T-helper 17 cell (primary cell): ENCODE measurements at regions not wholly inside any gene's neighbourhood (a gene's known extent, or its start where the extent isn't known, plus 50 kb on each side); places are given as distances from the start of the nearest gene placed in this dataset.
"Not testable (repeated sequence)": the region's sequence is repeated elsewhere in the genome, so short reads cannot be mapped to it uniquely, and the experiment has no call there.

Experiments
- ATAC-seq: fragments of 150-1000 bp; cut with Tn5 transposase; 2 replicates; pipeline ENCODE4 v1.10.0; 2021; ENCODE audit warnings: mild to moderate bottlenecking, moderate library complexity
- DNase-seq, 3 donors: peaks; one replicate each; pipeline versions ENCODE4 v3.0.0 to v3.0.0-alpha.2; 2020 to 2021
- H3K9me3 ChIP-seq: one replicate; pipeline ENCODE4 v1.7.0; 2013; ENCODE audit warnings: low read length, mild to moderate bottlenecking; ENCODE audit not compliant: control insufficient read depth, poor library complexity, severe bottlenecking
- H3K27ac Mint-ChIP-seq: one replicate; pipeline ENCODE4 v1.8.0; 2022; ENCODE audit warnings: mild to moderate bottlenecking, moderate library complexity, mixed read lengths
- H3K27me3 Mint-ChIP-seq: one replicate; pipeline ENCODE4 v1.8.0; 2022; ENCODE audit warnings: mixed read lengths
- H3K36me3 Mint-ChIP-seq: one replicate; pipeline ENCODE4 v1.8.0; 2022; ENCODE audit warnings: low read depth, mixed read lengths
- H3K4me1 Mint-ChIP-seq: one replicate; pipeline ENCODE4 v1.8.0; 2022; ENCODE audit warnings: mild to moderate bottlenecking, mixed read lengths
- H3K4me3 Mint-ChIP-seq: one replicate; pipeline ENCODE4 v1.8.0; 2022; ENCODE audit warnings: mild to moderate bottlenecking, moderate library complexity, mixed read lengths

GRCh38 chr2:242070726-242071125, 201.2 kb downstream of the RTP5 start:
- H3K36me3 Mint-ChIP-seq, H3K9me3 ChIP-seq, DNase-seq, H3K4me1 Mint-ChIP-seq, H3K27ac Mint-ChIP-seq, ATAC-seq: not testable (repeated sequence)
- H3K27me3 Mint-ChIP-seq = peaks cover 56% of the 10 kb centered on the region
- peak overlapping the region; percentile 57 for H3K4me3 Mint-ChIP-seq

- not testable (repeated sequence) for H3K27ac Mint-ChIP-seq, ATAC-seq, H3K36me3 Mint-ChIP-seq, H3K4me1 Mint-ChIP-seq, H3K9me3 ChIP-seq, DNase-seq, H3K4me3 Mint-ChIP-seq
- H3K27me3 Mint-ChIP-seq = peaks cover 60% of the 10 kb centered on the region
These were observed 201.8 kb downstream of the RTP5 start for GRCh38 chr2:242071377-242071776.

- not testable (repeated sequence) for DNase-seq, H3K27ac Mint-ChIP-seq, H3K4me3 Mint-ChIP-seq, H3K36me3 Mint-ChIP-seq, H3K9me3 ChIP-seq, H3K4me1 Mint-ChIP-seq, ATAC-seq
- H3K27me3 Mint-ChIP-seq = peaks cover 58% of the 10 kb centered on the region
These were observed 202.4 kb downstream of the RTP5 start for GRCh38 chr2:242071936-242072335.

- H3K36me3 Mint-ChIP-seq = peaks cover 2% of the 10 kb centered on the region
- ATAC-seq (no peak), DNase-seq (no peak)
- H3K9me3 ChIP-seq = no peaks in the 10 kb centered on the region
- H3K27me3 Mint-ChIP-seq = peaks cover 53% of the 10 kb centered on the region
- no peaks in the 10 kb centered on the region for H3K4me1 Mint-ChIP-seq
- no peak overlapping the region for H3K4me3 Mint-ChIP-seq
- H3K27ac Mint-ChIP-seq = no peak overlapping the region
These were observed 205.6 kb downstream of the RTP5 start for GRCh38 chr2:242075168-242075567.

GRCh38 chr2:242075696-242076095, 206.2 kb downstream of the RTP5 start:
- Mint-ChIP-seq H3K4me1 (no peaks in the 10 kb centered on the region), H3K4me3 (no peak overlapping the region), H3K27ac (no peak overlapping the region), H3K27me3 (peaks cover 54% of the 10 kb centered on the region), H3K36me3 (peaks cover 2% of the 10 kb centered on the region)
- DNase-seq (no peak), ATAC-seq (no peak)
- no peaks in the 10 kb centered on the region for H3K9me3 ChIP-seq

- not testable (repeated sequence) for H3K9me3 ChIP-seq, DNase-seq, H3K36me3 Mint-ChIP-seq, ATAC-seq, H3K27ac Mint-ChIP-seq, H3K4me1 Mint-ChIP-seq, H3K4me3 Mint-ChIP-seq
- peaks cover 54% of the 10 kb centered on the region for H3K27me3 Mint-ChIP-seq
These were observed 206.7 kb downstream of the RTP5 start for GRCh38 chr2:242076184-242076583.

- not testable (repeated sequence) for H3K4me3 Mint-ChIP-seq, H3K4me1 Mint-ChIP-seq, DNase-seq, H3K9me3 ChIP-seq, ATAC-seq, H3K36me3 Mint-ChIP-seq
- Mint-ChIP-seq H3K27me3 (peaks cover 46% of the 10 kb centered on the region), H3K27ac (peak overlapping the region; percentile 24)
These were observed 208.9 kb downstream of the RTP5 start for GRCh38 chr2:242078426-242078825.

- not testable (repeated sequence) for H3K36me3 Mint-ChIP-seq
- H3K27me3 Mint-ChIP-seq = peaks cover 44% of the 10 kb centered on the region
These were observed 210.3 kb downstream of the RTP5 start for GRCh38 chr2:242079792-242080191.

GRCh38 chr2:242080575-242081214, 211.2 kb downstream of the RTP5 start:
- H3K27me3 Mint-ChIP-seq = peaks cover 35% of the 10 kb centered on the region
- H3K9me3 ChIP-seq, H3K4me3 Mint-ChIP-seq, DNase-seq, H3K36me3 Mint-ChIP-seq, ATAC-seq, H3K27ac Mint-ChIP-seq, H3K4me1 Mint-ChIP-seq: not testable (repeated sequence)

More at GRCh38 chr2:242079792-242080191, 210.3 kb downstream of the RTP5 start:
- not testable (repeated sequence) for H3K4me3 Mint-ChIP-seq, H3K27ac Mint-ChIP-seq, DNase-seq, H3K4me1 Mint-ChIP-seq, ATAC-seq, H3K9me3 ChIP-seq

GRCh38 chr2:242084034-242084433, 214.5 kb downstream of the RTP5 start:
- Mint-ChIP-seq H3K27me3 (peaks cover 19% of the 10 kb centered on the region), H3K4me1 (peaks cover 21% of the 10 kb centered on the region)
- not testable (repeated sequence) for H3K9me3 ChIP-seq, DNase-seq, H3K4me3 Mint-ChIP-seq, ATAC-seq, H3K36me3 Mint-ChIP-seq, H3K27ac Mint-ChIP-seq

GRCh38 chr2:242085024-242085674, 215.6 kb downstream of the RTP5 start:
- not testable (repeated sequence) for DNase-seq, H3K27ac Mint-ChIP-seq, H3K36me3 Mint-ChIP-seq, H3K9me3 ChIP-seq
- Mint-ChIP-seq H3K27me3 (peaks cover 15% of the 10 kb centered on the region), H3K4me3 (peak overlapping the region; percentile 9), H3K4me1 (peaks cover 24% of the 10 kb centered on the region)
- ATAC-seq = peak; percentile 14

- Mint-ChIP-seq H3K4me3 (peak overlapping the region; percentile 63), H3K4me1 (peaks cover 26% of the 10 kb centered on the region), H3K36me3 (no peaks in the 10 kb centered on the region), H3K27ac (peak overlapping the region; percentile 90), H3K27me3 (peaks cover 8% of the 10 kb centered on the region)
- peak; percentile 15 for ATAC-seq
- no peak for DNase-seq
- no peaks in the 10 kb centered on the region for H3K9me3 ChIP-seq
These were observed 216.6 kb downstream of the RTP5 start for GRCh38 chr2:242085941-242086621.

- peak; percentile 29 for ATAC-seq
- peaks cover 32% of the 10 kb centered on the region for H3K4me1 Mint-ChIP-seq
- H3K27me3 Mint-ChIP-seq, H3K36me3 Mint-ChIP-seq, H3K9me3 ChIP-seq, DNase-seq: not testable (repeated sequence)
- peak overlapping the region; percentile 90 for H3K27ac Mint-ChIP-seq
- peak overlapping the region; percentile 94 for H3K4me3 Mint-ChIP-seq
These were observed 218.5 kb downstream of the RTP5 start for GRCh38 chr2:242088044-242088443.
